Retinal pigment epithelial cell (primary cell): ENCODE measurements at regions not wholly inside any gene's neighbourhood (a gene's known extent, or its start where the extent isn't known, plus 50 kb on each side); places are given as distances from the start of the nearest gene placed in this dataset.

Experiments used
- DNase-seq: peaks from one replicate; pipeline ENCODE4 v3.0.0-alpha.2; 2010; ENCODE audit warnings: low read depth
- H3K4me3 ChIP-seq: 2 replicates; pipeline ENCODE4 v1.5.1; 2011; ENCODE audit warnings: mild to moderate bottlenecking, low read length, control low read depth, moderate library complexity
- TF ChIP-seq, protein P1 (sequence below): conservative IDR thresholded peaks from 2 replicates; pipeline ENCODE4 v1.5.1; 2011; ENCODE audit warnings: low read depth, low read length, control low read depth, inconsistent platforms

GRCh38 chr6:65786815-65787214 lies 79.8 kb upstream of the EYS start:
- no peak for DNase-seq
- TF ChIP-seq, protein P1, sequence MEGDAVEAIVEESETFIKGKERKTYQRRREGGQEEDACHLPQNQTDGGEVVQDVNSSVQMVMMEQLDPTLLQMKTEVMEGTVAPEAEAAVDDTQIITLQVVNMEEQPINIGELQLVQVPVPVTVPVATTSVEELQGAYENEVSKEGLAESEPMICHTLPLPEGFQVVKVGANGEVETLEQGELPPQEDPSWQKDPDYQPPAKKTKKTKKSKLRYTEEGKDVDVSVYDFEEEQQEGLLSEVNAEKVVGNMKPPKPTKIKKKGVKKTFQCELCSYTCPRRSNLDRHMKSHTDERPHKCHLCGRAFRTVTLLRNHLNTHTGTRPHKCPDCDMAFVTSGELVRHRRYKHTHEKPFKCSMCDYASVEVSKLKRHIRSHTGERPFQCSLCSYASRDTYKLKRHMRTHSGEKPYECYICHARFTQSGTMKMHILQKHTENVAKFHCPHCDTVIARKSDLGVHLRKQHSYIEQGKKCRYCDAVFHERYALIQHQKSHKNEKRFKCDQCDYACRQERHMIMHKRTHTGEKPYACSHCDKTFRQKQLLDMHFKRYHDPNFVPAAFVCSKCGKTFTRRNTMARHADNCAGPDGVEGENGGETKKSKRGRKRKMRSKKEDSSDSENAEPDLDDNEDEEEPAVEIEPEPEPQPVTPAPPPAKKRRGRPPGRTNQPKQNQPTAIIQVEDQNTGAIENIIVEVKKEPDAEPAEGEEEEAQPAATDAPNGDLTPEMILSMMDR = no peak
- H3K4me3 ChIP-seq = no peak overlapping the region

GRCh38 chr6:65780691-65781090 lies 73.7 kb upstream of the EYS start:
- TF ChIP-seq, protein P1 = no peak
- DNase-seq = no peak
- H3K4me3 ChIP-seq = no peak overlapping the region

DNA sequence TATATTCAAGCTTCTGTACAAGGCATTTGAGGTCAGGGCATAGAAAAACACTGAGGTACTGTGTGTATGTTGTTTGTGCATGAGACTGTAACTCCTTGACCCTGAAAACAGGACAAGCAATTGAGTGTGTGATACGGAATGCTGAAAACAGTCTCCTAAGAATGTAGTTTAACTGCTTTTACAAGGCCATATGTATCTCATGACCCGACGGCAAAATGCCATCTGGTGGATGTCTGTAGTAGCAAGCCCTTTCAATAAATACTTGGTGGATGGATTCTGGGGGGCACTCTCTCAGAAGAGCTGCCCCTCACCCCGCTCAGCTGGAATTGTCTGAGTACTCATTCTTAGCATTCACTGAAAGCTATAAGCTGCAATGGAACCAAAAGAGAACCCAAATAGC lies 69.3 kb upstream of the EYS start:
- no peak overlapping the region for H3K4me3 ChIP-seq
- TF ChIP-seq, protein P1 = no peak
- DNase-seq = no peak

GRCh38 chr6:65771946-65772345 lies 64.9 kb upstream of the EYS start:
- H3K4me3 ChIP-seq = no peak overlapping the region
- TF ChIP-seq, protein P1 = no peak
- no peak for DNase-seq

DNA sequence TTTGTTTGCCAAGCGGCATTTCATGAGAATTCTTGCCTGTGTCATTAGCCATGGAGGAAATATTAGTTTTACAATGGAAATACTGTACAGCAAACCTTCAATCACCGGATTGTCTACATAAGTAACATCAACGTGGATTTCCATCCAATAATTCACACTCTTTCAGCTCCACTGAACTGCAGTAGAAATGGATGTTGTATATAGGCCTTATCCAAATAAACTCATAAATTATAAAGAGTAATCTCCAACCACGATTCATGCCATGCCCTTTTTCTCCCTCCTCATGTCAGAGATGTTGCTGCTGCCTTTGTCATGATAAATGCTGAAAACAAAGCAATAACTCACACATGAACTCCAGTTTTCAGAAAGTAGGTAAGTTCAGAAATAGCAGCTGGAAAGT lies 54.9 kb upstream of the EYS start:
- no peak overlapping the region for H3K4me3 ChIP-seq
- no peak for DNase-seq
- TF ChIP-seq, protein P1 = no peak

DNA sequence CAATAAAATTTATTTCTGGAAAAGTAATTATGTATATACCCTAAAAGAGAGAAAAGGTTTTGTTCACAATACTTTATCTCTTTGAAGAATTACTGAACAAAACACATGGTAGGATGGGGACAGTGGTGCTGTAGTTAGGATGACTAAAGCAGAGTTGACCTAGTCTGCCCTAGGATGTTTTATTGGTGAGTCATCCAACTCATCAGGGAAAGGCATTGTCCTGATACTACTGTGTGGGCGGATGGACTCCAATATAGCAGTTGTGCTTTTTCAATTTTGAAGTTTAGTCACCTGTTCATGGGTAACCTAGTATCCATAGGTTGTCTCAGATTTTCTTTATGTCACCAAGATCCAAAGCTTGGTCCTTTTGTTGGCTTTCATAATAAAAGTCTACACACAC lies 53.3 kb upstream of the EYS start:
- DNase-seq = no peak
- TF ChIP-seq, protein P1 = no peak
- no peak overlapping the region for H3K4me3 ChIP-seq
